PC-3 (cell line): ENCODE measurements at regions not wholly inside any gene's neighbourhood (a gene's known extent, or its start where the extent isn't known, plus 50 kb on each side); places are given as distances from the start of the nearest gene placed in this dataset.
"Not testable (repeated sequence)": the region's sequence is repeated elsewhere in the genome, so short reads cannot be mapped to it uniquely, and the experiment has no call there.

Source experiments
- ATAC-seq: fragments of 200-7000 bp; cut with Tn5 transposase; 2 replicates; pipeline ENCODE4 v1.9.1; 2020; ENCODE audit warnings: mild to moderate bottlenecking, moderate library complexity
- BruUV-seq: library from RNA; stranded (reverse); fragments of 400-500 nt; replicated peaks from 2 replicates; lab custom pipeline; 2021; lab: Mats Ljungman, UMichigan
- CTCF ChIA-PET: fragments of 300-600 bp; sonication (Branson Sonifier 250); formaldehyde crosslinking; loops from one replicate; lab custom pipeline; 2022; ENCODE audit warnings: antibody characterized with exemption; lab: Charles Lee
- POLR2A ChIA-PET: fragments of 300-600 bp; sonication (Branson Sonifier 250); formaldehyde crosslinking; loops from one replicate; lab custom pipeline; 2022; ENCODE audit warnings: antibody characterized with exemption; ENCODE audit not compliant: unreplicated experiment; lab: Charles Lee
- DNase-seq: peaks from one replicate; pipeline ENCODE4 v3.0.0-alpha.2; 2015
- H2AFZ ChIP-seq: fragments of 300-600 bp; sonication (generic); 2 replicates; pipeline ENCODE4 v1.6.0; 2016; ENCODE audit warnings: antibody characterized with exemption, low read length
- H3F3A ChIP-seq: fragments of 300-600 bp; sonication (generic); one replicate; pipeline ENCODE4 v1.6.0; 2017; ENCODE audit warnings: antibody characterized with exemption, low read length, control low read depth, mild to moderate bottlenecking; ENCODE audit not compliant: unreplicated experiment
- H3K27ac ChIP-seq: fragments of 300-600 bp; sonication (generic); 2 replicates; pipeline ENCODE4 v1.5.1; 2016; ENCODE audit warnings: mild to moderate bottlenecking, low read length
- H3K27me3 ChIP-seq: fragments of 300-600 bp; sonication (generic); 2 replicates; pipeline ENCODE4 v1.6.1; 2016; ENCODE audit warnings: low read length, mixed read lengths
- H3K36me3 ChIP-seq: fragments of 300-600 bp; sonication (generic); 2 replicates; pipeline ENCODE4 v1.6.1; 2016; ENCODE audit warnings: low read depth, mixed run types, low read length, mixed read lengths
- H3K4me1 ChIP-seq: fragments of 300-600 bp; sonication (generic); 2 replicates; pipeline ENCODE4 v1.5.1; 2016; ENCODE audit warnings: low read length; ENCODE audit not compliant: insufficient read depth
- H3K4me2 ChIP-seq: fragments of 300-600 bp; sonication (generic); 2 replicates; pipeline ENCODE4 v1.6.0; 2016; ENCODE audit warnings: low read length
- H3K4me3 ChIP-seq: fragments of 300-600 bp; sonication (generic); 2 replicates; pipeline ENCODE4 v1.5.1; 2016; ENCODE audit warnings: mild to moderate bottlenecking, low read length, mixed read lengths
- H3K79me2 ChIP-seq: fragments of 300-600 bp; sonication (generic); 2 replicates; pipeline ENCODE4 v1.6.1; 2017; ENCODE audit warnings: low read length, mixed read lengths
- H3K9ac ChIP-seq: fragments of 300-600 bp; sonication (generic); 2 replicates; pipeline ENCODE4 v1.6.0; 2016; ENCODE audit warnings: mild to moderate bottlenecking, low read length
- H3K9me2 ChIP-seq: fragments of 300-600 bp; sonication (generic); replicated peaks from 2 replicates; pipeline ENCODE4 v1.6.1; 2016; ENCODE audit warnings: mixed run types, low read length, mixed read lengths
- H3K9me3 ChIP-seq: fragments of 300-600 bp; sonication (generic); 2 replicates; pipeline ENCODE4 v1.6.1; 2016; ENCODE audit warnings: low read length, mixed read lengths
- H4K20me1 ChIP-seq: fragments of 300-600 bp; sonication (generic); 2 replicates; pipeline ENCODE4 v1.6.1; 2016; ENCODE audit warnings: low read length, mixed read lengths
- EZH2 ChIP-seq: fragments of 300-600 bp; sonication (generic); IDR thresholded peaks from one replicate; pipeline ENCODE4 v1.6.1; 2017; ENCODE audit warnings: antibody characterized with exemption, mild to moderate bottlenecking, low read length; ENCODE audit not compliant: unreplicated experiment
- EZH2phosphoT487 ChIP-seq: fragments of 300-600 bp; sonication (generic); IDR thresholded peaks from 2 replicates; pipeline ENCODE4 v1.6.1; 2018; ENCODE audit warnings: mild to moderate bottlenecking, antibody characterized with exemption, low read length, borderline replicate concordance
- intact Hi-C: fragments of 100-400 bp; cut with micrococcal nuclease; formaldehyde crosslinking; loops from 2 replicates; pipeline ENCODE4 v1.9.0; 2023
- TF ChIP-seq, protein P1 (sequence below): fragments of 300-600 bp; sonication (generic); conservative IDR thresholded peaks from 2 replicates; pipeline ENCODE4 v1.5.1; 2017; ENCODE audit warnings: antibody characterized with exemption, low read depth, mild to moderate bottlenecking, low read length

DNA sequence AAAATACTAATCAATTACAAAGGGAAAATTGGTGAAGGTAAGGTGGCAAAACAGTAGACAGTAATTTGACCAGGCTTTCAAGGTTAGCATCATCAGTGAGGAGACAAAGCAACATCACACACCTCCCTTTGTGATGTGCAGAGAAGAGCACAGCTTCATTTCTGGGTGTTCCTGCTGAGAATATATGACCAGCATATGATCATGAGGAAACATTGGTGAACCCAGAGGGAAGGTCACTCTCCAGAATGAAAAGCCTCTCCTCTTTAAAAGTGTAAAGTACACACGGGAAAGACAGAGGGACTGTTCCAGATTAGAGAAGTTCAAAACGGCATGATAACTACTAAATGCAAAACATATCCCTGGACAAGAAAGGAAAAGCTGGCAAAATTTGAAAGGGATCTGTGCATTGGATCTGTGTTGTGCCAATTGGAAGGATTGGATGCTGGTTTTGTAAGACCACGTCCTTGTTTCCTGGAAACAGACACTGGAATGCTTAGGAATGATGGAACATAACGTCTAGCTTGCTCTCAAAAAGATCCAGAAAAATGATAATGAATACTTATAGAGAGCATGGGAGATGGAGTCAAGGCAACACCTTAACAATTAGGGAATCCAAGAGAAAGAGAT, 80.6 kb upstream of the MITF start:
- Histone ChIP-seq H3K4me1 (no peaks in the 10 kb centered on the region), H3K9ac (no peak overlapping the region), H3K9me2 (no peaks in the 10 kb centered on the region), H3K9me3 (no peaks in the 10 kb centered on the region), H4K20me1 (no peaks in the 10 kb centered on the region), H2AFZ (no peak overlapping the region), H3K36me3 (no peaks in the 10 kb centered on the region), H3K27ac (no peak overlapping the region), H3K79me2 (no peaks in the 10 kb centered on the region), H3K4me2 (no peak overlapping the region), H3K27me3 (no peaks in the 10 kb centered on the region), H3K4me3 (no peak overlapping the region), H3F3A (no peaks in the 10 kb centered on the region)
- BruUV-seq: no TSS peak
- POLR2A ChIA-PET: no interaction called here
- ATAC-seq: no peak
- intact Hi-C loops: no loop called here
- TF ChIP-seq EZH2 (no peak), EZH2phosphoT487 (no peak)
- TF ChIP-seq, protein P1, sequence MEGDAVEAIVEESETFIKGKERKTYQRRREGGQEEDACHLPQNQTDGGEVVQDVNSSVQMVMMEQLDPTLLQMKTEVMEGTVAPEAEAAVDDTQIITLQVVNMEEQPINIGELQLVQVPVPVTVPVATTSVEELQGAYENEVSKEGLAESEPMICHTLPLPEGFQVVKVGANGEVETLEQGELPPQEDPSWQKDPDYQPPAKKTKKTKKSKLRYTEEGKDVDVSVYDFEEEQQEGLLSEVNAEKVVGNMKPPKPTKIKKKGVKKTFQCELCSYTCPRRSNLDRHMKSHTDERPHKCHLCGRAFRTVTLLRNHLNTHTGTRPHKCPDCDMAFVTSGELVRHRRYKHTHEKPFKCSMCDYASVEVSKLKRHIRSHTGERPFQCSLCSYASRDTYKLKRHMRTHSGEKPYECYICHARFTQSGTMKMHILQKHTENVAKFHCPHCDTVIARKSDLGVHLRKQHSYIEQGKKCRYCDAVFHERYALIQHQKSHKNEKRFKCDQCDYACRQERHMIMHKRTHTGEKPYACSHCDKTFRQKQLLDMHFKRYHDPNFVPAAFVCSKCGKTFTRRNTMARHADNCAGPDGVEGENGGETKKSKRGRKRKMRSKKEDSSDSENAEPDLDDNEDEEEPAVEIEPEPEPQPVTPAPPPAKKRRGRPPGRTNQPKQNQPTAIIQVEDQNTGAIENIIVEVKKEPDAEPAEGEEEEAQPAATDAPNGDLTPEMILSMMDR: no peak
- no peak for DNase-seq
- CTCF ChIA-PET: no interaction called here

DNA sequence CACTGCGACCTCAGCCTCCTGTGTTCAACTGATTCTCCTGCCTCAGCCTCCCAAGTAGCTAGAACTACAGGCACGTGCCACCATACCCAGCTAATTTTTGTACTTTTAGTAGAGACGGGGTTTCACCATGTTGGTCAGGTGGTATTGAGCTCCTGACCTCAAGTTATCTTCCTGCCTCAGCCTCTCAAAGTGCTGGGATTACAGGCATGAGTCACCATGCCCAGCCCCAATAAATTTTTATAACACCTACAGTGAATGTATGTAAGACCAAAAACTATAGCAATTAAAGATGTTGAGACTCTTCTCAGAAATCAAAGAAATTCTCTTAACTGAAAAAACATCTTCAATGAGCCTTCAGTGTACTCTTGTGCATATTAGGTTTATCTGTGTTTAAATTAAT, 82.2 kb upstream of the MITF start:
- H3K27ac ChIP-seq, intact Hi-C loops: not testable (repeated sequence)
- ATAC-seq: peak; percentile 65

DNA sequence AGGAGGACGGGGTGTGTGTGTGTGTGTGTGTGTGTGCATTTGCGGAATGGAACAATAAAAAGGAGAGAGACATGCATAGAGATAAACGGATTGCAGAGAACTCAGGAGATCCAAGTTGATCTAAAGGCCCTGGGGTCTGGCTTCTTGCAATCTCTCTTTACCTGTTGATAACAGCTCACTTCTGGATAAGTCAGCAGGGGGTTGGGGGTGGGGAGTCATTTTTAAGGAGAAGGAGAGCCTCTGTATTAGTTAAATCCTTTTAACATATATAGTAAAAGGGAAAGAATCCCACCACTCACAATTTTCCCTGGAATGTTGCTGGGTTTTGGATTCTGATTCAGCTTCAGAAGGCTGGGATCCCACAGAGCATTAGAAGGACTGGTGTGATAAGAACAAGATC, 87.5 kb upstream of the MITF start:
- Histone ChIP-seq H3K9me3 (no peaks in the 10 kb centered on the region), H3K27me3 (no peaks in the 10 kb centered on the region), H3K27ac (no peak overlapping the region), H3K4me1 (peaks cover 30% of the 10 kb centered on the region), H3K4me3 (no peak overlapping the region), H3K36me3 (no peaks in the 10 kb centered on the region), H3K9ac (no peak overlapping the region), H3K79me2 (no peaks in the 10 kb centered on the region), H3K4me2 (no peak overlapping the region), H3K9me2 (no peaks in the 10 kb centered on the region), H3F3A (no peaks in the 10 kb centered on the region), H4K20me1 (no peaks in the 10 kb centered on the region), H2AFZ (no peak overlapping the region)
- CTCF ChIA-PET: no interaction called here
- ATAC-seq: no peak
- BruUV-seq: no TSS peak
- intact Hi-C loops: no loop called here
- DNase-seq: no peak
- no peak for TF ChIP-seq EZH2
- TF ChIP-seq, protein P1: no peak
- no peak for TF ChIP-seq EZH2phosphoT487
- POLR2A ChIA-PET: no interaction called here

More for the DNA sequence above, 82.2 kb upstream of the MITF start:
- H3K27me3 ChIP-seq, H3F3A ChIP-seq, H3K9ac ChIP-seq, H4K20me1 ChIP-seq, H3K4me2 ChIP-seq, H2AFZ ChIP-seq, H3K9me2 ChIP-seq, H3K9me3 ChIP-seq, H3K4me3 ChIP-seq, H3K4me1 ChIP-seq, H3K36me3 ChIP-seq, H3K79me2 ChIP-seq, CTCF ChIA-PET, BruUV-seq: not testable (repeated sequence)
- DNase-seq: peak; percentile 7
- POLR2A ChIA-PET: interaction anchor here (0.5 kb wide), 1 partner anchor 115 kb away, joined by 3 read pairs; no protein-coding TSS in a partner anchor
